ENCODE measurements at regions not wholly inside any gene's neighbourhood (a gene's known extent, or its start where the extent isn't known, plus 50 kb on each side); places are given as distances from the start of the nearest gene placed in this dataset.

GRCh38 chr7:41592236-41592635 lies 110.7 kb downstream of the INHBA start:
- no peaks in the 10 kb centered on the region for H3K27me3 Mint-ChIP-seq
- POLR2A ChIA-PET, result no interaction called here
- no peak for DNase-seq
- no peaks in the 10 kb centered on the region for H3K9me3 Mint-ChIP-seq
- H3K4me1 Mint-ChIP-seq, result no peaks in the 10 kb centered on the region
- H3K4me3 Mint-ChIP-seq, result no peak overlapping the region
- H3K27ac Mint-ChIP-seq, result no peak overlapping the region
- no peak for ATAC-seq (ENCODE audit: low read depth)
- no peaks in the 10 kb centered on the region for H3K36me3 Mint-ChIP-seq

GRCh38 chr7:41590986-41591385 lies 111.9 kb downstream of the INHBA start:
- Mint-ChIP-seq H3K4me3 (no peak overlapping the region), H3K27ac (no peak overlapping the region), H3K36me3 (no peaks in the 10 kb centered on the region), H3K4me1 (no peaks in the 10 kb centered on the region), H3K9me3 (no peaks in the 10 kb centered on the region), H3K27me3 (no peaks in the 10 kb centered on the region)
- no peak for ATAC-seq (ENCODE audit: low read depth)
- DNase-seq, result no peak
- POLR2A ChIA-PET, result no interaction called here

GRCh38 chr7:41588341-41588740 lies 114.5 kb downstream of the INHBA start:
- POLR2A ChIA-PET, result no interaction called here
- Mint-ChIP-seq H3K4me3 (no peak overlapping the region), H3K9me3 (no peaks in the 10 kb centered on the region), H3K4me1 (no peaks in the 10 kb centered on the region), H3K36me3 (no peaks in the 10 kb centered on the region), H3K27ac (no peak overlapping the region), H3K27me3 (no peaks in the 10 kb centered on the region)
- ATAC-seq (ENCODE audit: low read depth) (no peak), DNase-seq (no peak)

- Mint-ChIP-seq H3K4me1 (no peaks in the 10 kb centered on the region), H3K36me3 (no peaks in the 10 kb centered on the region), H3K4me3 (no peak overlapping the region), H3K27me3 (no peaks in the 10 kb centered on the region), H3K27ac (no peak overlapping the region), H3K9me3 (peaks cover 2% of the 10 kb centered on the region)
- ATAC-seq (ENCODE audit: low read depth) (no peak), DNase-seq (no peak)
- POLR2A ChIA-PET, result no interaction called here
Measured at GRCh38 chr7:41586931-41587640, 115.8 kb downstream of the INHBA start.

GRCh38 chr7:41584746-41585145 lies 118.1 kb downstream of the INHBA start:
- H3K27ac Mint-ChIP-seq, result no peak overlapping the region
- POLR2A ChIA-PET, result no interaction called here
- H3K27me3 Mint-ChIP-seq, result no peaks in the 10 kb centered on the region
- H3K9me3 Mint-ChIP-seq, result peaks cover 2% of the 10 kb centered on the region
- H3K4me1 Mint-ChIP-seq, result no peaks in the 10 kb centered on the region
- no peaks in the 10 kb centered on the region for H3K36me3 Mint-ChIP-seq
- DNase-seq, result no peak
- ATAC-seq (ENCODE audit: low read depth), result no peak
- H3K4me3 Mint-ChIP-seq, result no peak overlapping the region

GRCh38 chr7:41582116-41582515 lies 120.8 kb downstream of the INHBA start:
- Mint-ChIP-seq H3K36me3 (no peaks in the 10 kb centered on the region), H3K27me3 (no peaks in the 10 kb centered on the region), H3K27ac (no peak overlapping the region), H3K4me1 (no peaks in the 10 kb centered on the region), H3K4me3 (no peak overlapping the region), H3K9me3 (peaks cover 2% of the 10 kb centered on the region)
- DNase-seq (no peak), ATAC-seq (ENCODE audit: low read depth) (no peak)
- POLR2A ChIA-PET, result no interaction called here

GRCh38 chr7:41581041-41581440 lies 121.8 kb downstream of the INHBA start:
- DNase-seq (no peak), ATAC-seq (ENCODE audit: low read depth) (no peak)
- no peaks in the 10 kb centered on the region for H3K4me1 Mint-ChIP-seq
- peaks cover 3% of the 10 kb centered on the region for H3K9me3 Mint-ChIP-seq
- H3K36me3 Mint-ChIP-seq, result no peaks in the 10 kb centered on the region
- POLR2A ChIA-PET, result no interaction called here
- no peak overlapping the region for H3K27ac Mint-ChIP-seq
- H3K27me3 Mint-ChIP-seq, result no peaks in the 10 kb centered on the region
- H3K4me3 Mint-ChIP-seq, result no peak overlapping the region

- POLR2A ChIA-PET, result no interaction called here
Measured at GRCh38 chr7:41579961-41580935, 122.6 kb downstream of the INHBA start.

GRCh38 chr7:41578700-41579099 lies 124.2 kb downstream of the INHBA start:
- H3K9me3 Mint-ChIP-seq, result peaks cover 3% of the 10 kb centered on the region
- POLR2A ChIA-PET, result no interaction called here
- no peaks in the 10 kb centered on the region for H3K4me1 Mint-ChIP-seq
- no peak for DNase-seq
- H3K27me3 Mint-ChIP-seq, result no peaks in the 10 kb centered on the region
- no peak overlapping the region for H3K27ac Mint-ChIP-seq
- ATAC-seq (ENCODE audit: low read depth), result no peak
- no peaks in the 10 kb centered on the region for H3K36me3 Mint-ChIP-seq
- H3K4me3 Mint-ChIP-seq, result no peak overlapping the region

More at GRCh38 chr7:41579961-41580935, 122.6 kb downstream of the INHBA start:
- peaks cover 3% of the 10 kb centered on the region for H3K9me3 Mint-ChIP-seq
- no peak overlapping the region for H3K27ac Mint-ChIP-seq
- no peaks in the 10 kb centered on the region for H3K4me1 Mint-ChIP-seq
- DNase-seq (no peak), ATAC-seq (ENCODE audit: low read depth) (no peak)
- no peak overlapping the region for H3K4me3 Mint-ChIP-seq
- H3K27me3 Mint-ChIP-seq, result no peaks in the 10 kb centered on the region
- H3K36me3 Mint-ChIP-seq, result no peaks in the 10 kb centered on the region

- ATAC-seq (ENCODE audit: low read depth) (no peak), DNase-seq (no peak)
- no peak overlapping the region for H3K4me3 Mint-ChIP-seq
- POLR2A ChIA-PET, result no interaction called here
- peaks cover 1% of the 10 kb centered on the region for H3K9me3 Mint-ChIP-seq
- no peaks in the 10 kb centered on the region for H3K27me3 Mint-ChIP-seq
- no peak overlapping the region for H3K27ac Mint-ChIP-seq
- no peaks in the 10 kb centered on the region for H3K4me1 Mint-ChIP-seq
- no peaks in the 10 kb centered on the region for H3K36me3 Mint-ChIP-seq
Measured at GRCh38 chr7:41576166-41576565, 126.7 kb downstream of the INHBA start.

- Mint-ChIP-seq H3K36me3 (no peaks in the 10 kb centered on the region), H3K4me1 (no peaks in the 10 kb centered on the region), H3K9me3 (peaks cover 3% of the 10 kb centered on the region), H3K27me3 (no peaks in the 10 kb centered on the region), H3K27ac (no peak overlapping the region), H3K4me3 (no peak overlapping the region)
- POLR2A ChIA-PET, result no interaction called here
- ATAC-seq (ENCODE audit: low read depth), result no peak
- DNase-seq, result no peak
Measured at GRCh38 chr7:41574377-41574776, 128.5 kb downstream of the INHBA start.

GRCh38 chr7:41573862-41574261 lies 129.0 kb downstream of the INHBA start:
- H3K27me3 Mint-ChIP-seq, result no peaks in the 10 kb centered on the region
- H3K27ac Mint-ChIP-seq, result no peak overlapping the region
- no peak overlapping the region for H3K4me3 Mint-ChIP-seq
- H3K36me3 Mint-ChIP-seq, result no peaks in the 10 kb centered on the region
- peaks cover 3% of the 10 kb centered on the region for H3K9me3 Mint-ChIP-seq
- POLR2A ChIA-PET, result no interaction called here
- no peak for ATAC-seq (ENCODE audit: low read depth)
- no peak for DNase-seq
- no peaks in the 10 kb centered on the region for H3K4me1 Mint-ChIP-seq

GRCh38 chr7:41573443-41573842 lies 129.4 kb downstream of the INHBA start:
- POLR2A ChIA-PET, result no interaction called here
- H3K27ac Mint-ChIP-seq, result no peak overlapping the region
- peaks cover 3% of the 10 kb centered on the region for H3K9me3 Mint-ChIP-seq
- no peaks in the 10 kb centered on the region for H3K36me3 Mint-ChIP-seq
- no peak overlapping the region for H3K4me3 Mint-ChIP-seq
- no peak for DNase-seq
- ATAC-seq (ENCODE audit: low read depth), result no peak
- H3K4me1 Mint-ChIP-seq, result no peaks in the 10 kb centered on the region
- no peaks in the 10 kb centered on the region for H3K27me3 Mint-ChIP-seq

GRCh38 chr7:41573015-41573414 lies 129.9 kb downstream of the INHBA start:
- no peak for DNase-seq
- no peaks in the 10 kb centered on the region for H3K27me3 Mint-ChIP-seq
- no peak overlapping the region for H3K4me3 Mint-ChIP-seq
- no peak for ATAC-seq (ENCODE audit: low read depth)
- POLR2A ChIA-PET, result no interaction called here
- H3K36me3 Mint-ChIP-seq, result no peaks in the 10 kb centered on the region
- H3K4me1 Mint-ChIP-seq, result no peaks in the 10 kb centered on the region
- no peak overlapping the region for H3K27ac Mint-ChIP-seq
- peaks cover 3% of the 10 kb centered on the region for H3K9me3 Mint-ChIP-seq
